Osteocyte (in vitro differentiated cells): ENCODE measurements at regions not wholly inside any gene's neighbourhood (a gene's known extent, or its start where the extent isn't known, plus 50 kb on each side); places are given as distances from the start of the nearest gene placed in this dataset.

Source experiments
- DNase-seq: peaks from one replicate; pipeline ENCODE4 v3.0.0; 2021; ENCODE audit warnings: mixed read lengths; ENCODE audit not compliant: unreplicated experiment; ENCODE audit errors: extremely low spot score
- H3K27ac Mint-ChIP-seq: one replicate; pipeline ENCODE4 v1.8.0; 2021; ENCODE audit warnings: mild to moderate bottlenecking, mixed read lengths; ENCODE audit not compliant: unreplicated experiment
- H3K27me3 Mint-ChIP-seq: one replicate; pipeline ENCODE4 v1.8.0; 2021; ENCODE audit warnings: mixed read lengths; ENCODE audit not compliant: unreplicated experiment
- H3K36me3 Mint-ChIP-seq: one replicate; pipeline ENCODE4 v1.8.0; 2021; ENCODE audit warnings: mixed read lengths; ENCODE audit not compliant: unreplicated experiment
- H3K4me1 Mint-ChIP-seq: one replicate; pipeline ENCODE4 v1.8.0; 2021; ENCODE audit warnings: mixed read lengths; ENCODE audit not compliant: unreplicated experiment
- H3K4me3 Mint-ChIP-seq: one replicate; pipeline ENCODE4 v1.8.0; 2021; ENCODE audit warnings: mild to moderate bottlenecking, moderate library complexity, mixed read lengths; ENCODE audit not compliant: unreplicated experiment
- H3K9me3 Mint-ChIP-seq: one replicate; pipeline ENCODE4 v1.8.0; 2021; ENCODE audit warnings: mixed read lengths; ENCODE audit not compliant: unreplicated experiment
- CTCF ChIP-seq: fragments of 200-600 bp; sonication (generic); IDR thresholded peaks from 2 replicates; pipeline ENCODE4 v1.5.0; 2021; ENCODE audit warnings: antibody characterized with exemption, mild to moderate bottlenecking, moderate library complexity

GRCh38 chr2:59660262-59660661, 893.2 kb downstream of the BCL11A start:
- TF ChIP-seq CTCF, result no peak
- Mint-ChIP-seq H3K27me3 (no peaks in the 10 kb centered on the region), H3K36me3 (no peaks in the 10 kb centered on the region), H3K4me1 (no peaks in the 10 kb centered on the region), H3K9me3 (no peaks in the 10 kb centered on the region), H3K27ac (no peak overlapping the region), H3K4me3 (no peak overlapping the region)
- no peak for DNase-seq

- Mint-ChIP-seq H3K4me3 (no peak overlapping the region), H3K27me3 (no peaks in the 10 kb centered on the region), H3K4me1 (no peaks in the 10 kb centered on the region), H3K9me3 (no peaks in the 10 kb centered on the region), H3K27ac (no peak overlapping the region), H3K36me3 (no peaks in the 10 kb centered on the region)
- no peak for DNase-seq
- TF ChIP-seq CTCF, result no peak
These were observed 894.4 kb downstream of the BCL11A start for GRCh38 chr2:59658906-59659635.

GRCh38 chr2:59655809-59656208, 897.6 kb downstream of the BCL11A start:
- H3K4me1 Mint-ChIP-seq, result no peaks in the 10 kb centered on the region
- no peak overlapping the region for H3K27ac Mint-ChIP-seq
- H3K4me3 Mint-ChIP-seq, result no peak overlapping the region
- H3K9me3 Mint-ChIP-seq, result no peaks in the 10 kb centered on the region
- no peak for TF ChIP-seq CTCF
- DNase-seq, result no peak
- no peaks in the 10 kb centered on the region for H3K27me3 Mint-ChIP-seq
- no peaks in the 10 kb centered on the region for H3K36me3 Mint-ChIP-seq

GRCh38 chr2:59654710-59655109, 898.7 kb downstream of the BCL11A start:
- TF ChIP-seq CTCF, result no peak
- Mint-ChIP-seq H3K27ac (no peak overlapping the region), H3K36me3 (no peaks in the 10 kb centered on the region), H3K27me3 (no peaks in the 10 kb centered on the region), H3K4me1 (no peaks in the 10 kb centered on the region), H3K9me3 (no peaks in the 10 kb centered on the region), H3K4me3 (no peak overlapping the region)
- no peak for DNase-seq

- DNase-seq, result no peak
- Mint-ChIP-seq H3K36me3 (no peaks in the 10 kb centered on the region), H3K4me3 (no peak overlapping the region), H3K27me3 (no peaks in the 10 kb centered on the region), H3K4me1 (no peaks in the 10 kb centered on the region), H3K9me3 (no peaks in the 10 kb centered on the region), H3K27ac (no peak overlapping the region)
- no peak for TF ChIP-seq CTCF
These were observed 900.3 kb downstream of the BCL11A start for GRCh38 chr2:59653164-59653563.
